Stimulated activated naive CD8-positive, alpha-beta T cell treated with anti-CD3 and anti-CD28 coated beads, Interleukin-15, Interleukin-2, amounts not matched to agents 100 ng/mL and 50 ng/mL, for 24 hours (primary cell): ENCODE measurements at regions not wholly inside any gene's neighbourhood (a gene's known extent, or its start where the extent isn't known, plus 50 kb on each side); places are given as distances from the start of the nearest gene placed in this dataset.
"Not testable (repeated sequence)": the region's sequence is repeated elsewhere in the genome, so short reads cannot be mapped to it uniquely, and the experiment has no call there.

Experiments
- H3K27ac Mint-ChIP-seq: one replicate; pipeline ENCODE4 v1.8.0; 2021; ENCODE audit warnings: mild to moderate bottlenecking, mixed read lengths
- H3K27me3 Mint-ChIP-seq: one replicate; pipeline ENCODE4 v1.8.0; 2021; ENCODE audit warnings: mixed read lengths
- H3K36me3 Mint-ChIP-seq: one replicate; pipeline ENCODE4 v1.8.0; 2021; ENCODE audit warnings: low read depth, mixed read lengths
- H3K4me1 Mint-ChIP-seq: one replicate; pipeline ENCODE4 v1.8.0; 2021; ENCODE audit warnings: low read depth, mixed read lengths
- H3K4me3 Mint-ChIP-seq: one replicate; pipeline ENCODE4 v1.8.0; 2021; ENCODE audit warnings: mild to moderate bottlenecking, mixed read lengths
- H3K9me3 Mint-ChIP-seq: one replicate; pipeline ENCODE4 v1.8.0; 2021; ENCODE audit warnings: mixed read lengths

DNA sequence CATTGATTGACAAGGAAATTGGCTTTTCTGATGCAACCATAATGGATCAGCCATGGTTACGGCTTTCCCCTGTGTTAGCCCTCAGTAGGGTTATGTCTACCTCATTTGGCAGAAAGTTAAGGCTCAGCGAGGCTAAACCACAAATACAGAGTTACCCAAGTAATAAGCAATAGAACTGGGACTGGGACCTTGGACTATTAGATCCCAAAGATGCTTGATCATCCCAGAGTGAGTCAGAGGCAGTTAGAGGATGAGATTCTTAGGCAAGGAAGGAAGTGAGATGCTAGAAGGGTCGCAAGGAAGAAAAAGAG is 401.4 kb downstream of the TNS3 start:
- no peaks in the 10 kb centered on the region for H3K36me3 Mint-ChIP-seq

GRCh38 chr7:47179812-47180515 is 401.9 kb downstream of the TNS3 start:
- Mint-ChIP-seq H3K36me3 (no peaks in the 10 kb centered on the region), H3K27ac (no peak overlapping the region), H3K4me3 (no peak overlapping the region), H3K4me1 (no peaks in the 10 kb centered on the region), H3K27me3 (no peaks in the 10 kb centered on the region), H3K9me3 (peaks cover 8% of the 10 kb centered on the region)

More for the DNA sequence above, 401.4 kb downstream of the TNS3 start:
- no peaks in the 10 kb centered on the region for H3K27me3 Mint-ChIP-seq
- no peaks in the 10 kb centered on the region for H3K4me1 Mint-ChIP-seq
- no peak overlapping the region for H3K27ac Mint-ChIP-seq
- H3K4me3 Mint-ChIP-seq: no peak overlapping the region
- peaks cover 8% of the 10 kb centered on the region for H3K9me3 Mint-ChIP-seq

DNA sequence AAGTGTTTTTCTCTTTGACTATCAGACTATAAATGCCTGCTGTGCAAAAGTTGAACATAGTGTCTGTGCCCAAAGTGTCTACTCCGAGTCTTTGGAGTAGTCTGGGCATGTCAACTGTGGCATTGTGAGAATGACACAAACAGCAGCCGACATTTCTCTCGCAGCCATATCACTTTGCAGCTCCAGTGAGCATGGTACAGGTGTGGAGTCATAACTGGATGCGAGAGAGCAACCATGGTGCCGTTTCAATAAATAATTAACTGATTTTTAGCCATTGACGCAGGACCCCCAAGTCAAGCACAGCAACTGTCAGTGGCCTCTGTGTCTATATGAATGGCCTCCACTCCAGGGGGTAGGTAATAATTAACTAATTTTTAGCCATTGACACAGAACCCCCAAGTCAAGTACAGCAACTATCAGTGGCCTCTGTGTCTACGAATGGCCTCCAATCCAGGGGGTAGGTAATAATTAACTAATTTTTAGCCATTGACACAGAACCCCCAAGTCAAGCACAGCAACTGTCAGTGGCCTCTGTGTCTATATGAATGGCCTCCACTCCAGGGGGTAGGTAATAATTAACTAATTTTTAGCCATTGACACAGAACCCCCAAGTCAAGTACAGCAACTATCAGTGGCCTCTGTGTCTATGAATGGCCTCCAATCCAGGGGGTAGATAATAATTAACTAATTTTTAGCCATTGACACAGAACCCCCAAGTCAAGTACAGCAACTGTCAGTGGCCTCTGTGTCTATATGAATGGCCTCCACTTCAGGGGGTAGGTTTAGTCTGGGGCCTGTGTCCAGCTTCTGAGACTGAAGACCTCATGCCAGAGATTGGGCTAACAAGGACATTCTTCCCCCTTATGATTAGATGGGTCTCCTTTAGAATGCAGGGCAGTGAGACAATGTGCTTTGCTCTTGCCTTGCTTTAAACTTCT is 409.0 kb downstream of the TNS3 start:
- not testable (repeated sequence) for H3K27me3 Mint-ChIP-seq, H3K4me3 Mint-ChIP-seq, H3K36me3 Mint-ChIP-seq, H3K27ac Mint-ChIP-seq, H3K4me1 Mint-ChIP-seq
- H3K9me3 Mint-ChIP-seq: peaks cover 12% of the 10 kb centered on the region

DNA sequence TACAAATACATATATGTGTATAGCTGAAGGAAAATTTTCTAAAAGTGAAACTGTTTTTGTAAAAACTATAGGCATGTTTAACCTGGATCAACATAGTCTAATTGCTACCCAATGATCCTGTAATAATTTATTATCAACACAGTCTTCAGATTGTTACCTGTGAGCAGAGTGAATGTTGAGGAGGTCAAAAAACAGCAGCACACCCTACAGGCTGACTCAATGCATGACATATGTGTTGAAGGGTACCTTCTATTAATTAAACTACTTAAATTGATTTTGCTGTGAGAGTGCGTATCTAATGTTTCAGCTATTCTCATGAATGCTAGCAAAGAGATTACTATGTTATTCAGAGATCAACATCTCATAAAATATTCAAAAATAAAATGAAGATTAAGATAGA is 411.4 kb downstream of the TNS3 start:
- Mint-ChIP-seq H3K27ac (no peak overlapping the region), H3K27me3 (no peaks in the 10 kb centered on the region), H3K36me3 (no peaks in the 10 kb centered on the region), H3K4me1 (no peaks in the 10 kb centered on the region), H3K9me3 (peaks cover 4% of the 10 kb centered on the region), H3K4me3 (no peak overlapping the region)

GRCh38 chr7:47154791-47155190 is 427.1 kb downstream of the TNS3 start:
- H3K36me3 Mint-ChIP-seq: no peaks in the 10 kb centered on the region
- no peak overlapping the region for H3K4me3 Mint-ChIP-seq
- H3K27me3 Mint-ChIP-seq: no peaks in the 10 kb centered on the region
- no peak overlapping the region for H3K27ac Mint-ChIP-seq
- H3K4me1 Mint-ChIP-seq: no peaks in the 10 kb centered on the region
- no peaks in the 10 kb centered on the region for H3K9me3 Mint-ChIP-seq

DNA sequence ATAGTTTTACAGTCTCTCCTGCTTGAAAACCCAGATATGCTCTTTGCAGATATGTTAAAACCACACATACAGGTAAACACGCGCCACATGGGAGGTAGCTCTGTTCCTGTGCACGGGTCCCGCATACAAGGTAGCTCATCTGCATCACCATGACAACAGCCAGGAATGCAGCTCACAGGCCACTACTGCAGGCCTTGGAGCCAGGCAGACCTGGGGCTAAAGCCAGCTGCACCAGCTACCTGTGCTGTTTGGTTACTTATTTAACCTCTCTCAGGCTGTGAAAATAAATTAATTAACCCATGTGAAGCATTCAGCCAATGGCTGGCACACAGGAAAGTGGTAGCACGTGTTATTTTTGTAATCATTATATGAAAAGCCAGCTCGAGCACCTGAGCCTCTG is 428.3 kb downstream of the TNS3 start:
- Mint-ChIP-seq H3K9me3 (no peaks in the 10 kb centered on the region), H3K27ac (no peak overlapping the region), H3K36me3 (no peaks in the 10 kb centered on the region), H3K27me3 (no peaks in the 10 kb centered on the region), H3K4me1 (no peaks in the 10 kb centered on the region), H3K4me3 (no peak overlapping the region)

DNA sequence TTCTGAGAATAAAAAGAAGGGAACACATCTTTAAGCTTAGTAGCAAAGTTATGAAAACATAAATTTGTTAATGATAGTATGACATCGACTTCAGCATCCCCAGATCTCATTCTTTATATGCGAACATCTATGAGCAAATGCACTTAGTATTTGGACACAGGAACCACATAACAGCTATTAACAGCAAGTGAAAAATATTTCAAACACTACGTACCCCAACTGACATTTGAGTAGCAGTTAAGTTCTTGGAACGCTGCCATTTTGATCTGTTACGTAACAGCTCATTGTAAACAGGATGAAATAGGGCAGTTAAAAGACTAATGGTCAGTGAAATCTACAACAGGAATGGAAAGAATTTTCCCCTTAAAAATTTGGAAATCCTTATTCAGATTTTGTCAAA is 428.9 kb downstream of the TNS3 start:
- Mint-ChIP-seq H3K4me1 (no peaks in the 10 kb centered on the region), H3K9me3 (no peaks in the 10 kb centered on the region), H3K27me3 (no peaks in the 10 kb centered on the region), H3K4me3 (no peak overlapping the region), H3K27ac (no peak overlapping the region), H3K36me3 (no peaks in the 10 kb centered on the region)

GRCh38 chr7:47152307-47152706 is 429.6 kb downstream of the TNS3 start:
- H3K36me3 Mint-ChIP-seq: no peaks in the 10 kb centered on the region
- no peak overlapping the region for H3K27ac Mint-ChIP-seq
- H3K27me3 Mint-ChIP-seq: no peaks in the 10 kb centered on the region
- no peak overlapping the region for H3K4me3 Mint-ChIP-seq
- no peaks in the 10 kb centered on the region for H3K4me1 Mint-ChIP-seq
- no peaks in the 10 kb centered on the region for H3K9me3 Mint-ChIP-seq

GRCh38 chr7:47150497-47151260 is 431.2 kb downstream of the TNS3 start:
- Mint-ChIP-seq H3K27me3 (peaks cover 9% of the 10 kb centered on the region), H3K4me3 (no peak overlapping the region), H3K27ac (no peak overlapping the region), H3K4me1 (no peaks in the 10 kb centered on the region), H3K9me3 (no peaks in the 10 kb centered on the region), H3K36me3 (no peaks in the 10 kb centered on the region)

GRCh38 chr7:47149971-47150370 is 431.9 kb downstream of the TNS3 start:
- Mint-ChIP-seq H3K4me1 (no peaks in the 10 kb centered on the region), H3K9me3 (no peaks in the 10 kb centered on the region), H3K27me3 (peaks cover 9% of the 10 kb centered on the region), H3K4me3 (peak overlapping the region; percentile 19), H3K27ac (no peak overlapping the region), H3K36me3 (no peaks in the 10 kb centered on the region)

DNA sequence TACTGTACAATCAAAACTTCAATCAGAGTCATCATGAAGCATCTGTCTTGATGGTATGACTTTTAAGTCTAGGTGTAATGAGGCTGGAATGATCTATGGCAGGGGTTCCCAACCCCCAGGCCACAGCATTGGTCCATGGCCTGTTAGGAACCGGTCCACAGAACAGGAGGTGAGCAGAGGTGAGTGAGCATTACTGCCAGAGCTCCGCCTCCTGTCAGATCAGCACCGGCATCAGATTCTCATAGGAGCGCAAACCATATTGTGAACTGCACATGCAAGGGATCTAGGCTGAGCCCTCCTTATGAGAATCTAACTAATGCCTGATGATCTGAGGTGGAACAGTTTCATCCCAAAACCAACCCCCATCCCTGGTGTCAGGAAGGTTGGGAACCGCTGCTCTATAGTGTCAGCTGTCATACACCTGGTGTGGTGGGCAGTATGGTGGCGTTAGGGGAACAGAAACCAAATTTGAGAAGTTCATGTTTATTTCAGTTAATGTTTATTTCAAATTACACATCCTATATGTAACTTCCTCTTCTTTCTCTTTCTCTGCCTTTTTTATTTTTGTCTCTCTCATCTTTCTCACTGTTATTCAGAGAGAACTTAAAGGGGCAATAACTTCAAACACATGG is 432.6 kb downstream of the TNS3 start:
- H3K27ac Mint-ChIP-seq: no peak overlapping the region
- H3K4me1 Mint-ChIP-seq: no peaks in the 10 kb centered on the region
- peak overlapping the region; percentile 19 for H3K4me3 Mint-ChIP-seq
- peaks cover 9% of the 10 kb centered on the region for H3K27me3 Mint-ChIP-seq
- no peaks in the 10 kb centered on the region for H3K36me3 Mint-ChIP-seq
- H3K9me3 Mint-ChIP-seq: no peaks in the 10 kb centered on the region

- no peak overlapping the region for H3K27ac Mint-ChIP-seq
- no peak overlapping the region for H3K4me3 Mint-ChIP-seq
- H3K4me1 Mint-ChIP-seq: no peaks in the 10 kb centered on the region
- H3K36me3 Mint-ChIP-seq: no peaks in the 10 kb centered on the region
- H3K9me3 Mint-ChIP-seq: no peaks in the 10 kb centered on the region
- H3K27me3 Mint-ChIP-seq: peaks cover 9% of the 10 kb centered on the region
Measured at GRCh38 chr7:47148536-47149207, 433.2 kb downstream of the TNS3 start.

DNA sequence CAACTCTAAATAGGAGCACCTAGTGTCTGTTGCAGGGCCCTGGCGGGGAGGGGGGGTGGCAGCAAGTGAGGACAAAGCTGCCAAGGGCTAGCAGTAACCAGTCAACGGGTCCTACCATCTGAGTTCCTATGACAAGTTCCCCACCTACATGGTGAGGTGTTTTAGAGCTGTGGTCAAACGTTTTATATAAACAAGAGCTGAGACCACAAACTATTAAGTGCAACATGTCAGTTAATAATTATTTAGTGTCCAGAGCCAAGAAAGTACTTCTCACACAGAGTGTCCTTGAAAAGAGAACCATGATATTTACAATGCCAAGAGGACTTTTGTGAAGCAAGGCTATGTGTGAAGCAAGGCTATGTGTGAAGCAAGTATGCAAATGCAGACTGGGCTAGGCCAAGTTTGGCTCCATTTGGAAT is 434.7 kb downstream of the TNS3 start:
- no peak overlapping the region for H3K4me3 Mint-ChIP-seq
- H3K27ac Mint-ChIP-seq: no peak overlapping the region
- peaks cover 9% of the 10 kb centered on the region for H3K27me3 Mint-ChIP-seq
- no peaks in the 10 kb centered on the region for H3K4me1 Mint-ChIP-seq
- H3K9me3 Mint-ChIP-seq: no peaks in the 10 kb centered on the region
- no peaks in the 10 kb centered on the region for H3K36me3 Mint-ChIP-seq

DNA sequence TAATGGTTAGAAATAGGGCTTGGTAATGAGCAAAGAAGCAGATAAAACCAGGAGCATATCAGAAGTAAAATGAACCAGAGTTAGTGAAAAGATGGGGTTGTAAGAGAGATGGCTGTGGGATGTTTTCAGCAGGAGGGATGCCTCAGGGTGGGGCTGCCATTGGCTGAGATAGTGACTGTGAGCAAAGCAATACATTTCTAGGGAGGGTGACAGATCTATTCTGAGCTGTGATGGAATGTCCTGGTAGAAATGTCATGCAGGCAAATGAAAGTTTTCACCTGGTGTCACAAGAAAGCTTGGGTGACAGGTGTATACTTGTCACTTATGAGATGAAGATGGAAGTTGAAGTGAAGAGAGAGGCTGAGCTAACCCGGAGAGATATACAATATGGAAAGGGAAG is 435.9 kb downstream of the TNS3 start:
- no peak overlapping the region for H3K27ac Mint-ChIP-seq
- no peaks in the 10 kb centered on the region for H3K9me3 Mint-ChIP-seq
- H3K4me3 Mint-ChIP-seq: no peak overlapping the region
- H3K4me1 Mint-ChIP-seq: no peaks in the 10 kb centered on the region
- H3K36me3 Mint-ChIP-seq: no peaks in the 10 kb centered on the region
- peaks cover 9% of the 10 kb centered on the region for H3K27me3 Mint-ChIP-seq
